B cell (primary cell): ENCODE measurements at regions not wholly inside any gene's neighbourhood (a gene's known extent, or its start where the extent isn't known, plus 50 kb on each side); places are given as distances from the start of the nearest gene placed in this dataset.

Source experiments
- CTCF ChIP-seq: fragments of 200-600 bp; IDR thresholded peaks from one replicate; pipeline ENCODE4 v1.8.0; 2022; ENCODE audit warnings: antibody characterized with exemption, mild to moderate bottlenecking
- EZH2 ChIP-seq: IDR thresholded peaks from 2 replicates; pipeline ENCODE4 v1.6.1; 2012; ENCODE audit warnings: borderline replicate concordance, low read depth, mild to moderate bottlenecking, moderate library complexity, low read length; ENCODE audit not compliant: insufficient read depth, poor library complexity, severe bottlenecking

- no peak for TF ChIP-seq EZH2
- no peak for TF ChIP-seq CTCF
Measured at GRCh38 chr14:30191639-30192279, 264.1 kb upstream of the PRKD1 start.
